ENCODE measurements at regions not wholly inside any gene's neighbourhood (a gene's known extent, or its start where the extent isn't known, plus 50 kb on each side); places are given as distances from the start of the nearest gene placed in this dataset.

- no peaks in the 10 kb centered on the region for H3K36me3 ChIP-seq
- H3K4me1 ChIP-seq, result peaks cover 47% of the 10 kb centered on the region
Measured at GRCh38 chr12:92036771-92037453, 108.7 kb downstream of the BTG1 start.

GRCh38 chr12:92036061-92036620 is 109.5 kb downstream of the BTG1 start:
- peak overlapping the region; percentile 83 for H3K27ac ChIP-seq (replicated peaks)
- H3K27me3 ChIP-seq (ENCODE audit: low read depth), result no peaks in the 10 kb centered on the region
- H3K36me3 ChIP-seq, result no peaks in the 10 kb centered on the region
- DNase-seq, result no peak
- peaks cover 47% of the 10 kb centered on the region for H3K4me1 ChIP-seq
- no peaks in the 10 kb centered on the region for H3K9me3 ChIP-seq (replicated peaks)
- TF ChIP-seq CTCF (IDR thresholded peaks at IDR 0.05; ENCODE audit: borderline replicate concordance), result no peak
- no peak overlapping the region for H3K4me3 ChIP-seq
- intact Hi-C loops (cut with micrococcal nuclease), result no loop called here

More at GRCh38 chr12:92036771-92037453, 108.7 kb downstream of the BTG1 start:
- Histone ChIP-seq H3K27ac (replicated peaks) (no peak overlapping the region), H3K9me3 (replicated peaks) (no peaks in the 10 kb centered on the region), H3K27me3 (ENCODE audit: low read depth) (no peaks in the 10 kb centered on the region), H3K4me3 (no peak overlapping the region)
- intact Hi-C loops (cut with micrococcal nuclease), result no loop called here
- TF ChIP-seq CTCF (IDR thresholded peaks at IDR 0.05; ENCODE audit: borderline replicate concordance), result no peak
- DNase-seq, result no peak

GRCh38 chr12:92035477-92035876 is 110.2 kb downstream of the BTG1 start:
- DNase-seq, result no peak
- no peak for TF ChIP-seq CTCF (IDR thresholded peaks at IDR 0.05; ENCODE audit: borderline replicate concordance)
- Histone ChIP-seq H3K4me3 (peak overlapping the region; percentile 42), H3K27ac (replicated peaks) (peak overlapping the region; percentile 83), H3K4me1 (peaks cover 54% of the 10 kb centered on the region), H3K27me3 (ENCODE audit: low read depth) (no peaks in the 10 kb centered on the region), H3K9me3 (replicated peaks) (no peaks in the 10 kb centered on the region), H3K36me3 (no peaks in the 10 kb centered on the region)
- intact Hi-C loops (cut with micrococcal nuclease), result no loop called here

GRCh38 chr12:92034858-92035401 is 110.7 kb downstream of the BTG1 start:
- Histone ChIP-seq H3K4me1 (peaks cover 59% of the 10 kb centered on the region), H3K4me3 (peak overlapping the region; percentile 42), H3K36me3 (no peaks in the 10 kb centered on the region), H3K27me3 (ENCODE audit: low read depth) (no peaks in the 10 kb centered on the region), H3K9me3 (replicated peaks) (no peaks in the 10 kb centered on the region), H3K27ac (replicated peaks) (peak overlapping the region; percentile 83)
- TF ChIP-seq CTCF (IDR thresholded peaks at IDR 0.05; ENCODE audit: borderline replicate concordance), result no peak
- intact Hi-C loops (cut with micrococcal nuclease), result no loop called here
- DNase-seq, result peak; percentile 43

GRCh38 chr12:92034083-92034482 is 111.6 kb downstream of the BTG1 start:
- Histone ChIP-seq H3K27me3 (ENCODE audit: low read depth) (no peaks in the 10 kb centered on the region), H3K9me3 (replicated peaks) (no peaks in the 10 kb centered on the region), H3K4me1 (peaks cover 57% of the 10 kb centered on the region), H3K27ac (replicated peaks) (peak overlapping the region; percentile 83), H3K36me3 (no peaks in the 10 kb centered on the region), H3K4me3 (no peak overlapping the region)
- intact Hi-C loops (cut with micrococcal nuclease), result no loop called here
- no peak for TF ChIP-seq CTCF (IDR thresholded peaks at IDR 0.05; ENCODE audit: borderline replicate concordance)
- no peak for DNase-seq

All from left ventricle myocardium inferior (tissue), 1 donor.